ENCODE measurements at regions not wholly inside any gene's neighbourhood (a gene's known extent, or its start where the extent isn't known, plus 50 kb on each side); places are given as distances from the start of the nearest gene placed in this dataset.

DNA sequence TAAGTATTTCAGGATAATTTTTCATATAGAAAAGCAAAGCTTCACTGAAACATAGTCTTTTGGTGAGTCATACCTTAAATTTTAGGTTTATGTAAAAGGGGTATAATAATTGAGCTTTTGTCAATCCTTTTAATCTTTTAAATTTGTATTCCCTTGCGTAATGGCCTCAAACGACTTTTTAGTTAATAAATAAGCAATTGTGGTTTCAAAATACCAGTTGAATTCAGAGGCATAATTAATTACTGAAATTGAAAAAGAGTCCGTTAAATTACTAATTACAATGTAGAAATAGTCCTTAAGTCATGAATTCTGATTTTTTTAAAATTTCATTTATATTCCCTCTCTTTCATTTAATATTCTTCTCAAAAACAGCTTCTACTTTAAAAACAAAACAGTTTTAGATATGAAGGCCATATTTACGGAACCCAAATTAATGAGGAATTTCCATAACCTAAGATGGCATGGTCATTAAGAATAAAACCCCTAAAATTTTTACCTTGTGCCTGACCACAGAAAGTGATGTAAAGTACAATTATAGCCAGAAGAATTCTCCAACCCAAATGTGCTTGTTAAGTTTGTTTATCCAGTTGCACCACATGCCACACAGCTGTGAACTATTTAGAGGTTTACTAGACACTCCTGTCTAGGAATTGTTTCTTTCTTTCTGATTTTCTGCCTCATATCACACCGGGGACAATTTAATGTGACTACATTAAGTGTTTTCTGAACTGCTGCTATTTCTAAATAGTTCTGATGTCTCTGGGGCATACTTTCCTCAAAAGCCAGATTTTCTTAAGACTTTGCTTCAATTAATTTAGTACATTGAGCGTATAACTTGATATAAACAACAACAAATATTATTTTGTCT lies 60.7 kb upstream of the ITGA4 start:
- H3K4me1 ChIP-seq: no peaks in the 10 kb centered on the region
- no peaks in the 10 kb centered on the region for H3K9me3 ChIP-seq
- intact Hi-C loops (cut with DNase I): no loop called here
- H3K27me3 ChIP-seq: no peaks in the 10 kb centered on the region
- TF ChIP-seq POLR2A (IDR thresholded peaks at IDR 0.05): no peak
- TF ChIP-seq, protein P1, sequence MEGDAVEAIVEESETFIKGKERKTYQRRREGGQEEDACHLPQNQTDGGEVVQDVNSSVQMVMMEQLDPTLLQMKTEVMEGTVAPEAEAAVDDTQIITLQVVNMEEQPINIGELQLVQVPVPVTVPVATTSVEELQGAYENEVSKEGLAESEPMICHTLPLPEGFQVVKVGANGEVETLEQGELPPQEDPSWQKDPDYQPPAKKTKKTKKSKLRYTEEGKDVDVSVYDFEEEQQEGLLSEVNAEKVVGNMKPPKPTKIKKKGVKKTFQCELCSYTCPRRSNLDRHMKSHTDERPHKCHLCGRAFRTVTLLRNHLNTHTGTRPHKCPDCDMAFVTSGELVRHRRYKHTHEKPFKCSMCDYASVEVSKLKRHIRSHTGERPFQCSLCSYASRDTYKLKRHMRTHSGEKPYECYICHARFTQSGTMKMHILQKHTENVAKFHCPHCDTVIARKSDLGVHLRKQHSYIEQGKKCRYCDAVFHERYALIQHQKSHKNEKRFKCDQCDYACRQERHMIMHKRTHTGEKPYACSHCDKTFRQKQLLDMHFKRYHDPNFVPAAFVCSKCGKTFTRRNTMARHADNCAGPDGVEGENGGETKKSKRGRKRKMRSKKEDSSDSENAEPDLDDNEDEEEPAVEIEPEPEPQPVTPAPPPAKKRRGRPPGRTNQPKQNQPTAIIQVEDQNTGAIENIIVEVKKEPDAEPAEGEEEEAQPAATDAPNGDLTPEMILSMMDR (IDR thresholded peaks at IDR 0.05): no peak
- no peak overlapping the region for H3K4me3 ChIP-seq
- H3K27ac ChIP-seq: no peak overlapping the region
- no peak for ATAC-seq
- H3K36me3 ChIP-seq (replicated peaks in 1 of 2; ENCODE audit: insufficient read depth in 1 of 2, low read depth in 2 of 2): no peaks in the 10 kb centered on the region
- no peak for DNase-seq
- WGBS, 2 donors: 48 to 62% methylated on average over 6 of the region's 6 CpGs

- Histone ChIP-seq H3K27me3 (no peaks in the 10 kb centered on the region), H3K4me3 (no peak overlapping the region), H3K9me3 (no peaks in the 10 kb centered on the region), H3K4me1 (no peaks in the 10 kb centered on the region), H3K27ac (no peak overlapping the region), H3K36me3 (replicated peaks in 1 of 2; ENCODE audit: insufficient read depth in 1 of 2, low read depth in 2 of 2) (no peaks in the 10 kb centered on the region)
- ATAC-seq (no peak), DNase-seq (no peak)
- 60 to 77% methylated on average over 4 of the region's 4 CpGs for WGBS, 2 donors
- TF ChIP-seq, protein P1 (IDR thresholded peaks at IDR 0.05): no peak
- no peak for TF ChIP-seq POLR2A (IDR thresholded peaks at IDR 0.05)
- intact Hi-C loops (cut with DNase I): no loop called here
These were observed 59.9 kb upstream of the ITGA4 start for GRCh38 chr2:181397331-181397730.

DNA sequence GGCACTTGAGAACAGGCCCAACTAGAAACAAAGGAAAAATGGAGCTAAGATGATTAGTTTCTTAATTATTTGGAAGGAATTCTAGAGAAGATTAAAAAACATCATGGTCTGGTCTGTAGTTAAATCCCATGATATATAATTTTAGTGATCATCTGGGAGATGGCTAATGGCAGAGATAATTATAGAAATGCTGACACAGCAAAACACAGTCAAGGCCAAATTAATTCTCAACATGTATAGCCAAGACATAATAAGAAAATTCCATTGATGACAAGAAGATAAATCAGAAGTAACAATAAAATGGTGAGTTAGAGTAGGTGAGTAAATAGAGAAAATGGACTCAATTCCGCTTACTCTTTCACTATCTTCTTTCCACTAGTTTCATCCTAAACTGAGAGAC lies 59.2 kb upstream of the ITGA4 start:
- WGBS, 2 donors: 59 to 94% methylated on average over 1 of the region's 1 CpG
- DNase-seq: no peak
- H3K27me3 ChIP-seq: no peaks in the 10 kb centered on the region

GRCh38 chr2:181399027-181399426 lies 58.2 kb upstream of the ITGA4 start:
- Histone ChIP-seq H3K4me1 (no peaks in the 10 kb centered on the region), H3K4me3 (no peak overlapping the region), H3K27ac (no peak overlapping the region), H3K27me3 (no peaks in the 10 kb centered on the region), H3K36me3 (replicated peaks in 1 of 2; ENCODE audit: insufficient read depth in 1 of 2, low read depth in 2 of 2) (no peaks in the 10 kb centered on the region), H3K9me3 (no peaks in the 10 kb centered on the region)
- intact Hi-C loops (cut with DNase I): no loop called here
- 48 to 60% methylated on average over 4 of the region's 4 CpGs for WGBS, 2 donors
- TF ChIP-seq, protein P1 (IDR thresholded peaks at IDR 0.05): no peak
- no peak for TF ChIP-seq POLR2A (IDR thresholded peaks at IDR 0.05)
- DNase-seq (no peak), ATAC-seq (no peak)

More for the DNA sequence above, 59.2 kb upstream of the ITGA4 start:
- TF ChIP-seq, protein P1 (IDR thresholded peaks at IDR 0.05): no peak
- TF ChIP-seq POLR2A (IDR thresholded peaks at IDR 0.05): no peak
- ATAC-seq: no peak
- Histone ChIP-seq H3K9me3 (no peaks in the 10 kb centered on the region), H3K4me1 (no peaks in the 10 kb centered on the region), H3K4me3 (no peak overlapping the region), H3K27ac (no peak overlapping the region), H3K36me3 (replicated peaks in 1 of 2; ENCODE audit: insufficient read depth in 1 of 2, low read depth in 2 of 2) (no peaks in the 10 kb centered on the region)
- intact Hi-C loops (cut with DNase I): no loop called here

- no peak overlapping the region for H3K27ac ChIP-seq
- H3K9me3 ChIP-seq: no peaks in the 10 kb centered on the region
- WGBS, 2 donors: 57 to 85% methylated on average over 1 of the region's 1 CpG
- H3K4me3 ChIP-seq: no peak overlapping the region
- DNase-seq: no peak
- intact Hi-C loops (cut with DNase I): no loop called here
- TF ChIP-seq, protein P1 (IDR thresholded peaks at IDR 0.05): no peak
- no peak for TF ChIP-seq POLR2A (IDR thresholded peaks at IDR 0.05)
- no peaks in the 10 kb centered on the region for H3K4me1 ChIP-seq
- ATAC-seq: no peak
- H3K27me3 ChIP-seq: no peaks in the 10 kb centered on the region
- no peaks in the 10 kb centered on the region for H3K36me3 ChIP-seq (replicated peaks in 1 of 2; ENCODE audit: insufficient read depth in 1 of 2, low read depth in 2 of 2)
These were observed 52.7 kb upstream of the ITGA4 start for GRCh38 chr2:181404472-181404871.
